C4-2B (cell line): ENCODE measurements at regions not wholly inside any gene's neighbourhood (a gene's known extent, or its start where the extent isn't known, plus 50 kb on each side); places are given as distances from the start of the nearest gene placed in this dataset.

Experiments
- CTCF ChIP-seq: fragments of 450-650 bp; conservative IDR thresholded peaks from 2 replicates; pipeline ENCODE4 v1.5.1; 2017; ENCODE audit warnings: mild to moderate bottlenecking
- ZFX ChIP-seq: fragments of 450-650 bp; IDR thresholded peaks from 2 replicates; pipeline ENCODE4 v1.6.1; 2017

GRCh38 chr2:88896971-88897370 lies 205.5 kb downstream of the RPIA start:
- TF ChIP-seq CTCF (no peak), ZFX (no peak)
